RWPE1 (cell line): ENCODE measurements at regions not wholly inside any gene's neighbourhood (a gene's known extent, or its start where the extent isn't known, plus 50 kb on each side); places are given as distances from the start of the nearest gene placed in this dataset.

Experiments
- CTCF ChIA-PET: fragments of 350-600 bp; sonication (Branson Sonifier 250); formaldehyde crosslinking; extraction: SDS; loops from one replicate; lab custom pipeline; 2021; lab: Yijun Ruan, JAX
- POLR2A ChIA-PET: fragments of 400-600 bp; formaldehyde crosslinking; extraction: SDS; loops from one replicate; lab custom pipeline; 2020; ENCODE audit warnings: antibody characterized with exemption; ENCODE audit not compliant: low non-redundant PET; lab: Yijun Ruan, JAX
- DNase-seq: peaks from one replicate; pipeline ENCODE4 v3.0.0; 2012; ENCODE audit warnings: low spot score
- H3K27ac ChIP-seq: fragments of 450-650 bp; 2 replicates; pipeline ENCODE4 v1.5.1; 2017
- TF ChIP-seq, protein P1 (sequence below): fragments of 450-650 bp; conservative IDR thresholded peaks from 2 replicates; pipeline ENCODE4 v1.5.1; 2017; ENCODE audit warnings: low read depth, mild to moderate bottlenecking

DNA sequence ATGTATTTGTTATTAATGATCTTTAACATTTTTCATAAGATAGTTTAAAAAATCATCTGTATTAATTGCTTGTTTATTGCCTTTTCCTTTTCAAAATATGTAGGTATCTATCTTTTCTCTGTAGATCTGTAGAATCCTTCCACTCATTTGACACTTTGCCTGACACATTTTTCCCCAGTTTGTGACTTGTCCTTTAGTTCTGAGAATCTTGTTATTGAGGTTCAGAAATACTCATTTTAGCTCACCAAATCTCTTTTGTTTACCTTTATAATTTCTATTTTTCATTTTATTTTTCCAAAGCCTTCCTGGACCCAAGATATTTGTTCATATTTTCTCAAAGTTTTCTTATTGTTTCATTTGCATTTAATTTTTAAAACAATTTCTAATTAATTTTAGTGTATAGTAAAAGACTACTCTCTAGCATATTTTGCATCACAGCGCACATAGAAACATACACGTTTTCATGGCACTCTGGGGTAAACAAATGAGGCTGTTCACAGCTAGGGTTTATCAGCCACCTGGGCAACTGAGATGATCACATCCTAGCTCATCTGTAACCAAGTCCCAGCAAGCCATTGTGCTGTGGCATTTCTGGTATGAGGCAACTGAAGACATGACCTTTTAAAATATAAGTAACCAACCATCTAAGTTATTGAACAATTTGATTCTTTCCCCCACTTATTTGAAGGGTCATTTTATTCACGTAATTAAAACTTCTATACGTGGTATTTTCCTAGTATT is 275.7 kb downstream of the ADGB start:
- DNase-seq: no peak
- CTCF ChIA-PET: no interaction called here
- no peak overlapping the region for H3K27ac ChIP-seq
- TF ChIP-seq, protein P1, sequence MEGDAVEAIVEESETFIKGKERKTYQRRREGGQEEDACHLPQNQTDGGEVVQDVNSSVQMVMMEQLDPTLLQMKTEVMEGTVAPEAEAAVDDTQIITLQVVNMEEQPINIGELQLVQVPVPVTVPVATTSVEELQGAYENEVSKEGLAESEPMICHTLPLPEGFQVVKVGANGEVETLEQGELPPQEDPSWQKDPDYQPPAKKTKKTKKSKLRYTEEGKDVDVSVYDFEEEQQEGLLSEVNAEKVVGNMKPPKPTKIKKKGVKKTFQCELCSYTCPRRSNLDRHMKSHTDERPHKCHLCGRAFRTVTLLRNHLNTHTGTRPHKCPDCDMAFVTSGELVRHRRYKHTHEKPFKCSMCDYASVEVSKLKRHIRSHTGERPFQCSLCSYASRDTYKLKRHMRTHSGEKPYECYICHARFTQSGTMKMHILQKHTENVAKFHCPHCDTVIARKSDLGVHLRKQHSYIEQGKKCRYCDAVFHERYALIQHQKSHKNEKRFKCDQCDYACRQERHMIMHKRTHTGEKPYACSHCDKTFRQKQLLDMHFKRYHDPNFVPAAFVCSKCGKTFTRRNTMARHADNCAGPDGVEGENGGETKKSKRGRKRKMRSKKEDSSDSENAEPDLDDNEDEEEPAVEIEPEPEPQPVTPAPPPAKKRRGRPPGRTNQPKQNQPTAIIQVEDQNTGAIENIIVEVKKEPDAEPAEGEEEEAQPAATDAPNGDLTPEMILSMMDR: no peak
- POLR2A ChIA-PET: no interaction called here

GRCh38 chr6:146875927-146876270 is 277.1 kb downstream of the ADGB start:
- TF ChIP-seq, protein P1: no peak
- H3K27ac ChIP-seq: no peak overlapping the region
- DNase-seq: no peak
- ChIA-PET CTCF (no interaction called here), POLR2A (no interaction called here)

DNA sequence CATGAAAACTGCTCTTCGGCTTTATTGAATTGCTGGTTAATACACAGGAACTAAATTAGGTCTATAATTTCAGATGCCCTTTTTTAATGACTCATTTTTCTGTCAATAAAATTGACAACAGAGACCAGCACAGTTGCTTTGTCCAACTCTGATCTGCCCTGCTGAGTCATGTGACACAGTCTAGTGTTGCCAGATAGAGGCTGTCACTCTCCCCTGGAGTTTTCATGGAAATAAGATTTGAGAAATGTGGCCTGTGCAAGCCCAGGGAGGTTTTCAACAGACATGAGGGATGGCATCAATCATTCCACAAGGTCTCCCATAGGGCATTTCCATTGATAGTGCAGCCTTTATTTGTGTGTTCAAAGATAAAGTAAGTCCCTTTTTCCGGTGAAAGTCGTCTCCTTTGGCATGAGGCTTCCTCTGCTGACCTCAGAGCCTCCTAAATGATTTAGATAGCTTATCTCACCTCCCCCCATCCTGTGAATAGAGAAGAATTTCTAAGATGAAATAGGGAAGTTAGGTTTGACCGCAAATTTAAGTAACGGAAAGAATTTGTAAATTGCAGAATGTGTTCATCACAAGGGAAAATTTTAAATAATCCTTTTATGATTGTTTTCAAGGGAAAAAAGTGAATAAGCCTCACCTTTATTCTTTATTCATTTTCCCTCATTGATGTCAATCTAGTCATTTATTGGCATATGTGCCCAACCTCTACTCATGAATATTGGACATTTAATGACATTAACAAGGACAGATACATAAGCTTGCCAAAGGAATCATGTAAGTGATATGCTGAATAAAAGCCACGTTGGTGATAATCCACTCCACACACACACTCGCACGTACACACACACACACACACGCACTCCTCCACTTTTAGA is 277.7 kb downstream of the ADGB start:
- no peak for DNase-seq
- CTCF ChIA-PET: no interaction called here
- TF ChIP-seq, protein P1: no peak
- H3K27ac ChIP-seq: no peak overlapping the region
- POLR2A ChIA-PET: no interaction called here

GRCh38 chr6:146878168-146878951 is 279.6 kb downstream of the ADGB start:
- POLR2A ChIA-PET: no interaction called here

GRCh38 chr6:146878952-146879340 is 280.2 kb downstream of the ADGB start:
- no peak overlapping the region for H3K27ac ChIP-seq
- ChIA-PET POLR2A (no interaction called here), CTCF (no interaction called here)
- TF ChIP-seq, protein P1: no peak
- DNase-seq: no peak

More at GRCh38 chr6:146878168-146878951, 279.6 kb downstream of the ADGB start:
- DNase-seq: peak; percentile 10
- no peak overlapping the region for H3K27ac ChIP-seq
- CTCF ChIA-PET: no interaction called here
- TF ChIP-seq, protein P1: no peak

DNA sequence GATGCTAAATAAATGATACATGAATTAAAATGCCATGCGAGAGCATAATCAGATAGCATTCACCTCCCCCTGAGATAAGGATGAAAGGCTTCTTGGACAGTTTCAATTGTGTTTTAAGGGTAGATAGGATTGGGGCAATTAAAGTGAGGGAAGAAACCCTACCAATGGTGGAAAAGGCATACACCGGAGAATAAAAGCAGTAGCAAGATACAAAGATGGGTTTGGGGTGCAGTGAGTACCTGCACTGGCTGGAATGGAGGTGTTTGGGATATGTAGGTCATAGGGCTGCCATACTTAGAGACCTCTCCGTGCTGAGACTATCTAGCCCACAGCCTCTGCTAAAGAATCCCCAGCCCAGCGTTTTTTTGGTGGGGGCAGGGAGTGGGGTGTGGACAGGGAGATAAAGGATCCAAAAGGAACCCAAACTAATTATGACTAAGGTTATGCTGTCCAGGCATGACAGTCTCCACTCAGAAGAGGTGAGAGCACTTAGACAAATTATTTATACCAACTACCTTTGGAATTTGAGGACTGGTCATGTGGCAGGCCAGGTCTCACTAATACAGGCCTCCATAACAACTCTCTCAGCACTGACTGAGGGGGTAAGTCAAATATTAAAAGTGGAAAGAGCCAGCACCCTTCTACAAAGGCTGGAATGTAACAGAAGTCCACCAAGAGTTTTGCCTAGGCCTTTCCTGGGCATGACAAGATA is 280.8 kb downstream of the ADGB start:
- no peak overlapping the region for H3K27ac ChIP-seq
- DNase-seq: no peak
- ChIA-PET POLR2A (no interaction called here), CTCF (no interaction called here)
- TF ChIP-seq, protein P1: no peak
